Heart right ventricle (tissue), 16 donors: ENCODE measurements at regions not wholly inside any gene's neighbourhood (a gene's known extent, or its start where the extent isn't known, plus 50 kb on each side); places are given as distances from the start of the nearest gene placed in this dataset.

Source experiments
- ATAC-seq, 8 donors: fragments of 200-7000 bp; cut with Tn5 transposase; one replicate each; pipeline ENCODE4 v1.9.1; 2020; ENCODE audit warnings: mild to moderate bottlenecking in 8 of 8, moderate library complexity in 8 of 8, moderate number of reproducible peaks in 1 of 8
- DNase-seq, 2 donors: peaks; one replicate each; pipeline ENCODE4 v3.0.0-alpha.2; 2020
- H3K27ac ChIP-seq, 10 donors: fragments of 200-600 bp; sonication (generic) in 2 of 10; one replicate each; pipeline versions ENCODE4 v1.5.0 to v1.8.0; 2020 to 2022; ENCODE audit warnings: mild to moderate bottlenecking in 3 of 10
- H3K27me3 ChIP-seq, 7 donors: fragments of 200-600 bp; one replicate each; pipeline ENCODE4 v1.8.0; 2021 to 2022; ENCODE audit warnings: mild to moderate bottlenecking in 2 of 7
- H3K36me3 ChIP-seq, 9 donors: fragments of 200-600 bp; sonication (generic) in 1 of 9; one replicate each; pipeline versions ENCODE4 v1.5.0 to v1.8.0; 2020 to 2022; ENCODE audit warnings: mild to moderate bottlenecking in 2 of 9
- H3K4me1 ChIP-seq, 9 donors: fragments of 200-600 bp; sonication (generic) in 1 of 9; one replicate each; pipeline versions ENCODE4 v1.5.0 to v1.8.0; 2020 to 2022; ENCODE audit warnings: mild to moderate bottlenecking in 4 of 9
- H3K4me3 ChIP-seq, 10 donors: fragments of 200-600 bp; sonication (generic) in 2 of 10; one replicate each; pipeline versions ENCODE4 v1.5.0 to v1.8.0; 2020 to 2022; ENCODE audit warnings: mild to moderate bottlenecking in 7 of 10, moderate library complexity in 2 of 10
- H3K9me3 ChIP-seq, 11 donors: fragments of 200-600 bp in 10 of 11; sonication (generic) in 2 of 11; one replicate each; pipeline versions ENCODE4 v1.5.0 to v1.8.0; 2013 to 2022; ENCODE audit warnings: mild to moderate bottlenecking in 2 of 11, control low read depth in 1 of 11, moderate library complexity in 1 of 11
- WGBS, 2 donors: extraction: QIAGEN DNeasy Blood & Tissue Kit; methylation state at CpG; one replicate each; pipeline ENCODE4 v1.1.7; 2013; ENCODE audit warnings: inconsistent platforms in 1 of 2; 5-methylcytosine and 5-hydroxymethylcytosine counted together
- intact Hi-C, 10 donors: fragments of 100-400 bp; cut with DNase I; formaldehyde crosslinking; loops; one replicate each; pipeline versions ENCODE4 v1.11.1 to v1.14.2; 2022
- TF ChIP-seq, protein P1 (sequence below), 9 donors: fragments of 200-600 bp; sonication (generic) in 2 of 9; IDR thresholded peaks; one replicate each; pipeline versions ENCODE4 v1.5.0 to v1.8.0; 2021 to 2022; ENCODE audit warnings: antibody characterized with exemption in 9 of 9, mild to moderate bottlenecking in 5 of 9, moderate library complexity in 1 of 9
- donor health status: Arrhythmogenic right ventricular cardiomyopathy.
- donor health status: ischemic (EF 13 %, LVEDD 7.1; RV severe dilation, severe dysfunction).
- donor health status: healthy with polysubstance abuse.
- donor health status: DM: no; HTN: yes; CAD: no.
- donor health status: DM: no; HTN: no; CAD: no.
- donor health status: ischemic (EF 25% LVEDD 6.9; RV normal size, moderate dysfunction).
- donor health status: ischemic (EF 25% LVEDD 5.7; RV mildly dilated, moderate dysfunction).
- donor health status: healthy.
- donor health status: DM: yes; HTN: yes; CAD: no.
- donor health status: Ischemic cardiomyopathy.
- donor health status: ischemic (EF 35%, LVEDD 5.7; RV mildly dilated, moderate dysfunction).
- donor health status: nonischemic (EF 11% LVEDD 7.7; RV severe dilation, severe dysfunction).
- donor health status: DM: yes; HTN: yes; CAD: no.
- donor health status: PGD.
- donor health status: ischemic (EF 29% LVEDD 5.4; RV normal size, mild dysfunction).
- donor health status: nonischemic (EF 23%, LVEDD 6.1; RV moderate dilation, normal function).

GRCh38 chr13:37385956-37386670, 212.5 kb downstream of the POSTN start:
- TF ChIP-seq, protein P1, sequence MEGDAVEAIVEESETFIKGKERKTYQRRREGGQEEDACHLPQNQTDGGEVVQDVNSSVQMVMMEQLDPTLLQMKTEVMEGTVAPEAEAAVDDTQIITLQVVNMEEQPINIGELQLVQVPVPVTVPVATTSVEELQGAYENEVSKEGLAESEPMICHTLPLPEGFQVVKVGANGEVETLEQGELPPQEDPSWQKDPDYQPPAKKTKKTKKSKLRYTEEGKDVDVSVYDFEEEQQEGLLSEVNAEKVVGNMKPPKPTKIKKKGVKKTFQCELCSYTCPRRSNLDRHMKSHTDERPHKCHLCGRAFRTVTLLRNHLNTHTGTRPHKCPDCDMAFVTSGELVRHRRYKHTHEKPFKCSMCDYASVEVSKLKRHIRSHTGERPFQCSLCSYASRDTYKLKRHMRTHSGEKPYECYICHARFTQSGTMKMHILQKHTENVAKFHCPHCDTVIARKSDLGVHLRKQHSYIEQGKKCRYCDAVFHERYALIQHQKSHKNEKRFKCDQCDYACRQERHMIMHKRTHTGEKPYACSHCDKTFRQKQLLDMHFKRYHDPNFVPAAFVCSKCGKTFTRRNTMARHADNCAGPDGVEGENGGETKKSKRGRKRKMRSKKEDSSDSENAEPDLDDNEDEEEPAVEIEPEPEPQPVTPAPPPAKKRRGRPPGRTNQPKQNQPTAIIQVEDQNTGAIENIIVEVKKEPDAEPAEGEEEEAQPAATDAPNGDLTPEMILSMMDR (IDR thresholded peaks at IDR 0.05), result no peak
- Histone ChIP-seq H3K27ac (no peak overlapping the region), H3K36me3 (no peaks in the 10 kb centered on the region), H3K4me1 (peaks cover 0 to 4% (median 0%) of the 10 kb centered on the region in 9 donors), H3K4me3 (no peak overlapping the region), H3K9me3 (no peaks in the 10 kb centered on the region), H3K27me3 (no peaks in the 10 kb centered on the region)
- 35 to 39% methylated on average over 2 of the region's 2 CpGs for WGBS, 2 donors
- DNase-seq (no peak), ATAC-seq (no peak)
- intact Hi-C loops, result no loop called here

DNA sequence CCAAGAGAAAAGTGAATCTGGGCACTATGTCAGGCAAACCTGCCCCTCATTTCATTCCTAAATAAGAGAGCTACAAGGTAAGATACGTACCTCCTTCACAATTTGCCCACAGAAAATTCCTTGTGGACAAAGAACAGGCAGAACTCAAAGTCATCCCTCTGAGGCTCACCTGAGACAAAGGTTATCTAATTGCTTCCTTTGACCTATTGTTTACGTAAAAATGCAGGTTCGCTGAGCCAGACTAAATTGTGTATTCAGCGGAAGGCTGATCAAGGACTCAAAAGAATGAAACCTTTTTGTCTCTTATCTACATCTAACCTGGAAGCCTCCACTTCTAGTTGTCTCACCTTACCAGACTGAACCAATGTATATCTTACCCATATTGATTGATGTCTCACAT, 213.3 kb downstream of the POSTN start:
- peaks cover 0 to 4% (median 0%) of the 10 kb centered on the region in 9 donors for H3K4me1 ChIP-seq
- no peak for ATAC-seq
- H3K36me3 ChIP-seq, result no peaks in the 10 kb centered on the region
- intact Hi-C loops, result no loop called here
- WGBS, 2 donors, result 94 to 95% methylated on average over 4 of the region's 4 CpGs
- no peak overlapping the region for H3K27ac ChIP-seq
- H3K27me3 ChIP-seq, result no peaks in the 10 kb centered on the region
- DNase-seq, result no peak
- H3K4me3 ChIP-seq, result no peak overlapping the region
- H3K9me3 ChIP-seq, result no peaks in the 10 kb centered on the region
- TF ChIP-seq, protein P1 (IDR thresholded peaks at IDR 0.05), result no peak

DNA sequence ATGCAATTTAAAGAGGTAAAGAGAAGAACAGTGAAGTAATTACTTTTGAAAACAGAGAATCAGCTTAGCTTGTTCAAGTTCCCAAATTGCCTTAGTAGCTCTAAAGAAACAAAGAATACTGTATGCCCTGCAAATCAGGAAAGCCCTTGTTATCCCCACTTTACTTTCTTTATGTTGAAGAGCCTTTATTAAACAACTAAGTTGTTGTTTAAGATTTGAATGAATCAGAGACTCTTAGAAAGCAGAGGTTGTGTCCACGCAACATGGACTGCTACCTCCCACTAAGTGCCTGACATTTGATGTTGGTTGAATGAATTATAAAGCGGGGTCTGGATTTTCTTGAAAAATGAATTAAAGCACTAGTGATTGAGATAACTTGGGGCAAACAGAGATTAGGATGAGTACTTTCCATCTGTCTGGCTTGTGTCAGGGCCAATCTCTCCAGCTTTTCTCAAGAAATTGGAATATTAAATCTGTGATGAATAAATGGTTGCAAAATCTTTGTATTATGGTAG, 214.7 kb downstream of the POSTN start:
- H3K9me3 ChIP-seq, result no peaks in the 10 kb centered on the region
- TF ChIP-seq, protein P1 (IDR thresholded peaks at IDR 0.05), result no peak
- H3K4me3 ChIP-seq, result no peak overlapping the region
- H3K4me1 ChIP-seq, result peaks cover 0 to 4% (median 0%) of the 10 kb centered on the region in 9 donors
- DNase-seq (no peak), ATAC-seq (no peak)
- WGBS, 2 donors, result 93 to 98% methylated on average over 2 of the region's 2 CpGs
- no peak overlapping the region for H3K27ac ChIP-seq
- H3K27me3 ChIP-seq, result no peaks in the 10 kb centered on the region
- no peaks in the 10 kb centered on the region for H3K36me3 ChIP-seq
- intact Hi-C loops, result no loop called here

DNA sequence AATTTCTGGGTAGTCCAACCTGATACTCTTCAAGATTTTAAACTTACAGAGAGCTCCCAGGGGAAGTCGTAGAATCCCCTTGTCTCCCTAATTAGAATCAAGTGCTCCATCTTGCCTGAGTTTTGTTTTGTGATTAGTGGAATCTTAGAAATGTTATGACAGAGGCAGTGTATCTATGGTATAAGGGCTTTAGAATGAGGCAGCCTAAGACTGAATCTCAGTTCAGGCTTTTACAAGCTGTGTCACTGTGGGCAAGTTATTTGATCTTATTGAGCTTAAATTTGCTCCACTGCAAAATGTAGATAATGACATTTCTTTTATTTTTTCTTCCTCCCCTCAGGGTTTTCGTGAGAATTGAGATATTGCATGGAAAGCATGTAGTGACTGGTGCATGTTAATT, 215.5 kb downstream of the POSTN start:
- H3K4me3 ChIP-seq, result no peak overlapping the region
- peaks cover 0 to 4% (median 0%) of the 10 kb centered on the region in 9 donors for H3K4me1 ChIP-seq
- no peak for ATAC-seq
- TF ChIP-seq, protein P1 (IDR thresholded peaks at IDR 0.05), result no peak
- no peaks in the 10 kb centered on the region for H3K9me3 ChIP-seq
- DNase-seq, result no peak
- intact Hi-C loops, result no loop called here
- WGBS, 2 donors, result 85 to 87% methylated on average over 2 of the region's 2 CpGs
- H3K27ac ChIP-seq, result no peak overlapping the region
- H3K27me3 ChIP-seq, result no peaks in the 10 kb centered on the region
- H3K36me3 ChIP-seq, result no peaks in the 10 kb centered on the region
